ENCODE measurements at regions not wholly inside any gene's neighbourhood (a gene's known extent, or its start where the extent isn't known, plus 50 kb on each side); places are given as distances from the start of the nearest gene placed in this dataset.

DNA sequence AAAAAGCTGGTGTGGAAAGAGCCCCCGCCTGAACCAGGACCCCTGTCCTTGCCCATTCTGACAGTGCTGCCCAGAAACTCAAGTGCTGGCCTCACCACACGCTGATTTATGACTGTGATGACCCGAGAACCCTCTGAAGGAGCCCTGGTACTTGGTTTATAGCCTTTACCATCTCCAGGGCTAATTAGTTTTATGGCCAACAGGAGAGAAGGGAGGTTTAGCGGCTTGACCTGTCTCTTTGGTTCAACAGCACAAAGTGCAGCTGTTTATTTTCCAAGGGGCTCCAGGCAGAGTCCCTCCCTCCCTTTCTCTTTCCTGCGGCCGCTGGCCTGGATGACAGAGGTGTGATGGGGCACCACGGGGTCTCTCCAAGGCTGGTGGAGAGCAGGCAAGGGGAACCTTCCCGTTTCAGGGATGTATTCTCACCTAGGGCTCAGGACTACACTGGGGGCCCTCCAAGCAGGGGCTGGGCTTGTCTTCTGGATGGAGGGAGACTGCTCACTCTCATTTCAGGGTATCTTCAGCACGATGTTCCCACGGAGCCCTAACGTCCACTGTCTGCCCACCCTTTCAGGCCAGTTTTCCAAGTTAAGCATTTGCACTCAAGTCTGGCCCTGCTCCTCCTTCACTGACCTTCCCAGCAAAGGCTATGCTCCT lies 174.2 kb upstream of the GLI2 start:
- TF ChIP-seq, protein P1, sequence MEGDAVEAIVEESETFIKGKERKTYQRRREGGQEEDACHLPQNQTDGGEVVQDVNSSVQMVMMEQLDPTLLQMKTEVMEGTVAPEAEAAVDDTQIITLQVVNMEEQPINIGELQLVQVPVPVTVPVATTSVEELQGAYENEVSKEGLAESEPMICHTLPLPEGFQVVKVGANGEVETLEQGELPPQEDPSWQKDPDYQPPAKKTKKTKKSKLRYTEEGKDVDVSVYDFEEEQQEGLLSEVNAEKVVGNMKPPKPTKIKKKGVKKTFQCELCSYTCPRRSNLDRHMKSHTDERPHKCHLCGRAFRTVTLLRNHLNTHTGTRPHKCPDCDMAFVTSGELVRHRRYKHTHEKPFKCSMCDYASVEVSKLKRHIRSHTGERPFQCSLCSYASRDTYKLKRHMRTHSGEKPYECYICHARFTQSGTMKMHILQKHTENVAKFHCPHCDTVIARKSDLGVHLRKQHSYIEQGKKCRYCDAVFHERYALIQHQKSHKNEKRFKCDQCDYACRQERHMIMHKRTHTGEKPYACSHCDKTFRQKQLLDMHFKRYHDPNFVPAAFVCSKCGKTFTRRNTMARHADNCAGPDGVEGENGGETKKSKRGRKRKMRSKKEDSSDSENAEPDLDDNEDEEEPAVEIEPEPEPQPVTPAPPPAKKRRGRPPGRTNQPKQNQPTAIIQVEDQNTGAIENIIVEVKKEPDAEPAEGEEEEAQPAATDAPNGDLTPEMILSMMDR (IDR thresholded peaks at IDR 0.05; ENCODE audit: poor library complexity), result no peak
- TF ChIP-seq EZH2phosphoT487 (IDR thresholded peaks at IDR 0.05; ENCODE audit: low read depth, severe bottlenecking, unreplicated experiment), result no peak
- no peak for TF ChIP-seq EZH2 (IDR thresholded peaks at IDR 0.05; ENCODE audit: borderline replicate concordance)

Data from hepatocyte (in vitro differentiated cells).